NAMALWA (cell line): ENCODE measurements at regions not wholly inside any gene's neighbourhood (a gene's known extent, or its start where the extent isn't known, plus 50 kb on each side); places are given as distances from the start of the nearest gene placed in this dataset.

Experiments used
- DNase-seq: peaks from one replicate; pipeline ENCODE4 v3.0.0-alpha.2; 2015; ENCODE audit warnings: low spot score

GRCh38 chr4:31058656-31059055 is 338.5 kb downstream of the PCDH7 start:
- DNase-seq = no peak

DNA sequence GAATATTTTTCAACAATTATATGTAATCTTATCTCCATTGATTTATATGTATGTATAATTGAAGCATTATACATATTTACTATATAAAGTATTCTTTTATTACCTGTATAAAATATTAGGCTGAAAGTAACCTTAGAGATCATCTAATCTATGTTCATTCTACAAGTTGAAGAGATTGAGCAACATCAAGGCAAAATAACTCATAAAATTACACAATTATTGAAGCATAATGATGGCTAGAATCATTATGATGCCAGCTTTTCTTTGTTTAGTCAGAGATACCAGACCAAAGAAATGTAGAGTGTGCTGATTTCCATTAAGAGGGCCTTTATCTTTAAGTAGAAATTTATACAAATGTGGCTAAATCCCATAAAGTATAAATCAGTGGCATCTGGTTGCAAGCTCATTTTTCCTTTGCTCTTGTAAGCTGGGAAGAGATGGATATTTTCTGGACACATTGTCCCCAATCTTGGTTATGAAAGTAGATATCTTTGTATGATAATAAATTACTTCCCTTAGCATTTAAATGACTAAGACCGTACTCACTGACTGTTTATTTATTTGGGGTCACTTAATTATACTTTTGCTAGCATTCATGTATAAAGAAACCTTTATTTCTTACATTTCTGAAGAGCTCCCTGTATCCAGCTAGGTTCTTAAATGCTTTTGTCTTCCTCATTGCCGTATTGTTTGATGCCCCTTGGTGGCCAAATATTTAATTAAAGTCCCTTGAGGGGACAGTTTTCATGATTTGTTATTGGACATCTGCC is 339.8 kb downstream of the PCDH7 start:
- DNase-seq = no peak

- no peak for DNase-seq
Observed at GRCh38 chr4:31065086-31065485, 344.9 kb downstream of the PCDH7 start.

- no peak for DNase-seq
Observed at GRCh38 chr4:31068257-31069075, 348.3 kb downstream of the PCDH7 start.

DNA sequence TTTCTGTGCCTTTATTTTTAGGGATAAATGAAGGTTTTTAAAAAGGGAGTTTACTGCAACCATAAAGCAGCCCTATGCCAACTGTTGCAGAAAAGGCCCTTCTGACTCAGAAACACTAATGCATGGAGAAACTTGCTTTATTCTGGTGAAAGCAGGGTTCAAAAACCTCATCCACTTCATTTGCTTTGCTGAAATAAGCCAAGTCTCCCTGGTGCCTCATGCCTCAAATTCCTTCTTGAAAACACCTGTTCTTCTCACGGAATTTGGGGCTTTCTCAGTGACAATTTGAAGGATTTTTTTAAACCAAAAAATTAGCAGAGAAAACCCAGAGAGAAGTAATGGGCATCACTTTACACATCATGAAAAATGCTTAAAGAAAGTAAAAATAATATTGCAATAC is 349.0 kb downstream of the PCDH7 start:
- no peak for DNase-seq

- no peak for DNase-seq
Observed at GRCh38 chr4:31071508-31072486, 351.6 kb downstream of the PCDH7 start.

DNA sequence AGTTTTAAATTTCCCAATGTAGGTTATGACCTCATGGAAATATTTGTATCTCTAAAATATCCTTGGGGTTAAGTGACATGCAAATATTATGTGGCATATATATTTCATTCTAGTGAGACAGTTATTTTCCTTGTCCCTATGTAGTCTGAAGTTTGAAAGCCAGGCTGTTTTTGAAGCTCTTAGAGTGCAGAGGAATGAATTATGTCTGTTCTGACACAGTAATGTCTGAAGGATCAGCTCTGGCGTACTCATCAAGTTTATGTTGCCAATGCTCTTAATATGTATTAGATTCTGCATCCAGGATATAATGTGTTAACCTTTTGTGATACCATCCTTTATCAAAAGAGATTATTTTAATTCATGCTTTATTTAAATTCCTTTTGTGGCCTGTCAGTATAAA is 355.8 kb downstream of the PCDH7 start:
- DNase-seq = no peak

DNA sequence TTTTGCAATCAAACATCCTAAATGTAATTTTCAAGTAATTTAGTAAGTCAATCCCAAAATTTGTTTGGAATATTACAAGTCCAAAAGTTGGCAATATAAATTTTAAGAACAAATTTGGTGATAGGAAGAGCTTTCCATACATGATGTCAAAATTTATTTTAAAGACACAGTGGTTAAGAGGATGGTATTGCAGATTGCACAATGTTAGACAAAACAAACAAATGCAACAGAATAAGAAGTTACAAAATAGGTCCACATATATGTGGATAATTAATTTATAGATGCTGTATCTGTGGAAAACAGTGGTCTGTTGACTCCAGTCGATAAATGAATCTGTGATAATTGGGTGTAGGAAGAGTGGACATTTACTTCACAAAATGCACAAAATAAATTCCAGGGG is 358.5 kb downstream of the PCDH7 start:
- no peak for DNase-seq

GRCh38 chr4:31080887-31081286 is 360.7 kb downstream of the PCDH7 start:
- no peak for DNase-seq

- DNase-seq = no peak
Observed at GRCh38 chr4:31081366-31081765, 361.2 kb downstream of the PCDH7 start.

GRCh38 chr4:31083456-31083855 is 363.3 kb downstream of the PCDH7 start:
- no peak for DNase-seq

GRCh38 chr4:31084806-31085416 is 364.7 kb downstream of the PCDH7 start:
- DNase-seq = no peak

DNA sequence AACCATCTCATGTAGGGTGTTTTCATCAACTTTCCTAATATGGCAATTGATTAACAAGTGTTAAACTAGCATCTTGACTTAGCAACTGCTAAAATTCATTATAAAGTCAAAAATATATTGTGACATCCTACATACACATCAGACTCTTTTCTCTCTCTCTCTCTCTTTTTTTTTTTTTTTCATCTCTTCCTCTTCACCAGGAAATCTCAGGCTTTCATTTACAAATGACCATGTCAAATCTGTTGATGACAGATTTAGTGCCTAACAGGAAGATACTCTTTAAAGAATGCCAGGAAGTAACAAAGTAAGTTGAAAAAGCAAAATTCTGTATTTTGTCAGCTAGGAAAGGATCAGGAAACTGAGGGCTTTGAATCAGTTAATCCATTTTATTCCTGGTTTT is 365.5 kb downstream of the PCDH7 start:
- no peak for DNase-seq

DNA sequence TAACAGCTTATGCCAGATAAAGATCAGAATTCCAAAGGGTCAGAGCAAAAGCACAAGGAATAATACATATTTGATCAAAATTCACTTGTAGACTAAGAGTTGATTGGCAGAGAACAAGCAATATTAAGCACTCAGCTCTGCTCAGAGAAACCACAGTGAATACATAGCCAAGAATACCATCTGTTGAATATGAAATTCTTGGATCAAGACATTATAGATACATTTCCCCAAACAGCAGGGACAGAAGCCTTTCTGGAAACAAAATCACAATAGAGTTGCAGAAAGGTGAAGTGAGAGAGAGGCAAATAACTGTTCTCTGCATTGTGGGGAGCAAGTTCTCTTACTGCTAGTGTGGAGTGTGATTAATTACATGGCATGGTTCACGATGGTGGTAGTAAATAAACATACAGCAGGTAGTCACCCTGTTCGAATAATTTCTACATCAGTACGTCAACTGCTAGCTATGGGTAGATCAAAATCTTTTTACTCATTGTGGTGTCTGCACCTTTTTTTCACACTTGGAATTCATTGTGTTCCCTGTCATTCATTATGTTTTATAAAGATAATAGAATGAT is 366.7 kb downstream of the PCDH7 start:
- no peak for DNase-seq

DNA sequence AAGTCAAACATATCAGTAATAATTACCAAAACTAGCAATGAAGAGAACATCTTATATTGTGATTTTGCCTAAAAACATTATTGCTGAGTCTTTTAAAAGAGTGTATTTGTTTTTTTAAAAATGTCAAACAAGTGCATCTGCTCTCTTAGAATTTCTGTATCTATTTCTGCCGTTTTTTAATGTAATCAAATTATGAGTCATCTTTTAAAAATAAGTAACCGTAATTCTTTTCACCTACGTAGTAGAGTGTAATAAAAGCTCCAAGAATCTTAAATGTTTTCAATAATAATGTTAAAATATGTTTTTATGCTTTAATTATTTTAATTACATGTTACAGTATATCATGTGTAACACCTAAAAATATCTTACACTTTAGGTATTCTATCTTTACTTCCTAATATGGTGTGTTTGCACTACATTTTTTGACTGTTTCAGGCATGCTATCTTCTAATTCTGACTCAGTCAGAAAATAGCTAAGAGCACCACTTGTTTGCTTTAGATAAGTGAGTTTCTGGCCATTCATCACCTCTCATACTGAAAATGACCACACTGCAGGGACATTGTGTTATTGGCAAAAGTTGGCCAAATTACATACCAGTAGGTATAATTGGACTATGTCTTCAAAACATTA is 368.5 kb downstream of the PCDH7 start:
- DNase-seq = no peak

GRCh38 chr4:31089815-31090214 is 369.6 kb downstream of the PCDH7 start:
- DNase-seq = no peak

DNA sequence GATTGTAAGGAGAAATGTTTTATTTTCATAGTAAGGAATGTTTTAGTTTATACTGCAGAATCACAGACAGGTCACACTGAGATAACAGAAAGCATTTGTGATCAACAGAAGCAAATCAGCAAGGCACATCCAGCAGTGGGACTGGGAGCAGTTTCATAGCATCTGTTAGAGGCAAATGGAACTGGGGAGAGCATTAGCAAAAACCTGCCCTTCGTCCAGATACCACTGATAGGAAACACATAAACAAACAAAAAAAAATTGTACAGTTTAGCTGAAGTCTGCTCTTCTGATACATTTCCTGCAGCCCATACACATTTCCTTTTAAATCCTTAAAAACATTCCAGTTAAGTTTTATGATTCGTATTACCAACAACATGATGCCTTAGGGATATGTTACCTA is 374.3 kb downstream of the PCDH7 start:
- no peak for DNase-seq

- DNase-seq = no peak
Observed at GRCh38 chr4:31097999-31098398, 377.8 kb downstream of the PCDH7 start.

DNA sequence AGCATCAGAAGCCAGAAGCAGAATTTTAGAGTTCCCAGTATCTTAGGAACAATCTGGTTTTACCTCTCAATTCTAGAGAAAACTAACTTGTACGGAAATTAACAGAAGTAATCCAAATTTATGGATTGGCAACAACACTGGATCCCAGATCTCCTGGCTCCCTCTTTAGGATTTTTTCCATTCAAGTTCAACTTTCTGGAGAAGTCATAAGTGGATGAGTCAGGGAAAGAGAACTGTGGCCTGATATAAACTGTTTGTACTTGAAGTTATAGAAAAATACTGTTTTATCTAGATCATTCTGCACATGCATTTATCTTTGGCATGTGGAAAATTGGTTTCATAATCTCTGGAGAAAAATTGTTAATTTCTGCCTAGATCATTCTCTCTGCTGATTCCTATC is 380.4 kb downstream of the PCDH7 start:
- DNase-seq = no peak

DNA sequence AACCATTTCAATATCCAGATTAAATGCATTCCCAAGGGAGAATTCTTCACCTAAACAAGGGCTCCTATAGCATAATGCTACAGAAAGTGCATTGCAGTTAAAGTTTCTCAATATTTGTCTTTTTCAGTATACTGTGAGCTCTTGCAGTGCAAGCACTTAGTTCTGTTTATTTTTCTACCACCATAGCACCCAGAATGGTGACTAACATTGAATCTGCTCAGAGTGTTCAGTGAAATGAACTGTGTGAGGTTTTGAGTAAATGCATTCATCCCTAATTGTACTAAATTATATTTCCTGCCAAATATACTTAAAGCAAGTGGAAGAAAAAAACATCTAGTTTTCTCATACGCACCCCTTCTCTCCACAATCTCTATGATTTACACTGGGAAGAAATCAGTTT is 383.9 kb downstream of the PCDH7 start:
- DNase-seq = no peak

- no peak for DNase-seq
Observed at GRCh38 chr4:31104577-31104976, 384.4 kb downstream of the PCDH7 start.
